GM20000 (cell line): ENCODE measurements at regions not wholly inside any gene's neighbourhood (a gene's known extent, or its start where the extent isn't known, plus 50 kb on each side); places are given as distances from the start of the nearest gene placed in this dataset.
"Not testable (repeated sequence)": the region's sequence is repeated elsewhere in the genome, so short reads cannot be mapped to it uniquely, and the experiment has no call there.

ENCODE experiments used
- DNase-seq: peaks from one replicate; pipeline ENCODE4 v3.0.0; 2012; ENCODE audit warnings: low spot score
- TF ChIP-seq, protein P1 (sequence below): IDR thresholded peaks from 2 replicates; pipeline ENCODE4 v1.5.1; 2012; ENCODE audit warnings: mild to moderate bottlenecking, control low read depth; ENCODE audit errors: extremely low read depth, missing control alignments

DNA sequence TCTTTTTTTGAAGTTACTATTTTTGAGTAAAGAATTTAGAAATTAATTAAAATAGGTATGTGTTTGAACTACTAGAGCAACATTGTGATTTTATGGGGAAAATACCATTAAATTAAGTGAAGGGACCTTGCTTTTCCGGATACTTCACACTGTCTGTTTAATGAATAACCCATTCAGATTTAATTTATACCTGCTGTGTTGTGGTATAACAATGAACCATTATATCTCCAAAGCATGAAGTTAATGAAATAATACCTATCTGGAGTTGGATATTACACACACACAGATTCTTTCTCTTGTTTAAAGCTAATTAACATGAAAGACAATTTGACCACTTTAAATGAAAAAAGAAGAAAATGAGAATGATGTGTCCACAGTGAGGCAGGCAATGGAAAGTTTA, 195.0 kb upstream of the GPRIN3 start:
- no peak for DNase-seq
- TF ChIP-seq, protein P1, sequence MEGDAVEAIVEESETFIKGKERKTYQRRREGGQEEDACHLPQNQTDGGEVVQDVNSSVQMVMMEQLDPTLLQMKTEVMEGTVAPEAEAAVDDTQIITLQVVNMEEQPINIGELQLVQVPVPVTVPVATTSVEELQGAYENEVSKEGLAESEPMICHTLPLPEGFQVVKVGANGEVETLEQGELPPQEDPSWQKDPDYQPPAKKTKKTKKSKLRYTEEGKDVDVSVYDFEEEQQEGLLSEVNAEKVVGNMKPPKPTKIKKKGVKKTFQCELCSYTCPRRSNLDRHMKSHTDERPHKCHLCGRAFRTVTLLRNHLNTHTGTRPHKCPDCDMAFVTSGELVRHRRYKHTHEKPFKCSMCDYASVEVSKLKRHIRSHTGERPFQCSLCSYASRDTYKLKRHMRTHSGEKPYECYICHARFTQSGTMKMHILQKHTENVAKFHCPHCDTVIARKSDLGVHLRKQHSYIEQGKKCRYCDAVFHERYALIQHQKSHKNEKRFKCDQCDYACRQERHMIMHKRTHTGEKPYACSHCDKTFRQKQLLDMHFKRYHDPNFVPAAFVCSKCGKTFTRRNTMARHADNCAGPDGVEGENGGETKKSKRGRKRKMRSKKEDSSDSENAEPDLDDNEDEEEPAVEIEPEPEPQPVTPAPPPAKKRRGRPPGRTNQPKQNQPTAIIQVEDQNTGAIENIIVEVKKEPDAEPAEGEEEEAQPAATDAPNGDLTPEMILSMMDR: no peak

GRCh38 chr4:89497517-89498308, 190.1 kb upstream of the GPRIN3 start:
- no peak for DNase-seq
- TF ChIP-seq, protein P1: no peak

- TF ChIP-seq, protein P1: no peak
- no peak for DNase-seq
Measured at GRCh38 chr4:89496851-89497250, 189.3 kb upstream of the GPRIN3 start.

DNA sequence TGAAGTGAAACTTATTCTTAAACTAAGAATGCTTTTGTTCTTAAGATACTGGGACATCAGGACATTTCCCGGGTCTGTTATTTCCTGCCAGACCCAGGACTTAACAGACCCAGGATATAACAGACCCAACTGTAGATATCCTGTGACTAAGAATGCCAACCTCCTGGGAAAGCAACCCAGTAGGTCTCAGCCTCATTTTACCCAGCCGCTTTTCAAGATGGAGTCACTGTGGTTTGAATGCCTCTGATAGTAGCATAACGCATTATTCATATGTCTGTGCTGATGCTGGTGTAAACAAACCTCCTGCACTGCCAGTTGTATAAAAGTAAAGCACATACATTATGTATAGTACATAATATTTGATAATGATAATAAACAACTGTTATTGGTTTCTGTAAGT, 185.8 kb upstream of the GPRIN3 start:
- DNase-seq: no peak
- TF ChIP-seq, protein P1: no peak

GRCh38 chr4:89492581-89493071, 185.0 kb upstream of the GPRIN3 start:
- DNase-seq: no peak
- TF ChIP-seq, protein P1: no peak

DNA sequence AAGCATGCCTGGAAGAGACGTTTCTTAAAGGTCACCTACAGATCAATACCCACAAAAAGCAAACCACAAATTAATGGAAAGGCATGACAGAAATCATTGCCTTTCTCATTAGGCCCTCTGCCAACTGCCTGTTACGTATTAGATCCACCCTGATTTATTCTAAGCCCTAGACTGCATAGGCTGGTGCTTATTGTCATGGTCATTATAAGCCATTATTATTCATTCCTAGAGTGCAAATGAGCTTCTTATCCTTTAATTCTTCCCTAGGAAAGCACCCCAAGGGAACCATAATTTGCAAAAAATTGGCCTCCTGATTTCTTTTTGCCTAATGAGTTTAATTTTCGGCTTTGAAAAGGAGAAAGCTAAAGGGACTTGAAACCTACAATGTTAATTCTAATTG, 184.2 kb upstream of the GPRIN3 start:
- TF ChIP-seq, protein P1: no peak
- DNase-seq: no peak

- not testable (repeated sequence) for DNase-seq
Measured at GRCh38 chr4:89489921-89490431, 182.4 kb upstream of the GPRIN3 start.
